Loucy (cell line): ENCODE measurements at regions not wholly inside any gene's neighbourhood (a gene's known extent, or its start where the extent isn't known, plus 50 kb on each side); places are given as distances from the start of the nearest gene placed in this dataset.

Experiments used
- H2AFZ ChIP-seq: fragments of 200-600 bp; sonication (generic); 2 replicates; pipeline ENCODE4 v1.6.0; 2016; ENCODE audit warnings: antibody characterized with exemption, mild to moderate bottlenecking, low read length, moderate library complexity
- H3F3A ChIP-seq: fragments of 200-600 bp; 2 replicates; pipeline ENCODE4 v1.6.0; 2016; ENCODE audit warnings: antibody characterized with exemption, low read depth, mild to moderate bottlenecking
- H3K27me3 ChIP-seq: fragments of 200-600 bp; sonication (generic); 2 replicates; pipeline ENCODE4 v1.6.1; 2014; ENCODE audit warnings: low read length, mild to moderate bottlenecking; ENCODE audit not compliant: insufficient read depth, poor library complexity, severe bottlenecking
- H3K36me3 ChIP-seq: fragments of 200-600 bp; sonication (generic); 2 replicates; pipeline ENCODE4 v1.6.1; 2016; ENCODE audit warnings: low read length; ENCODE audit not compliant: insufficient read depth
- H3K4me1 ChIP-seq: fragments of 200-600 bp; sonication (generic); 2 replicates; pipeline ENCODE4 v1.5.1; 2014; ENCODE audit warnings: low read length, mild to moderate bottlenecking; ENCODE audit not compliant: insufficient read depth, poor library complexity, severe bottlenecking
- H3K4me2 ChIP-seq: fragments of 200-600 bp; sonication (generic); 2 replicates; pipeline ENCODE4 v1.6.0; 2014; ENCODE audit warnings: antibody characterized with exemption, low read length, low read depth, mild to moderate bottlenecking; ENCODE audit not compliant: poor library complexity, severe bottlenecking
- H3K4me3 ChIP-seq: fragments of 200-600 bp; sonication (generic); 2 replicates; pipeline ENCODE4 v1.5.1; 2014; ENCODE audit warnings: low read length, mild to moderate bottlenecking, mixed read lengths; ENCODE audit not compliant: poor library complexity, severe bottlenecking
- H3K79me2 ChIP-seq: fragments of 200-600 bp; sonication (generic); 2 replicates; pipeline ENCODE4 v1.6.1; 2014; ENCODE audit warnings: low read length; ENCODE audit not compliant: insufficient read depth
- H3K9ac ChIP-seq: fragments of 200-600 bp; sonication (generic); 2 replicates; pipeline ENCODE4 v1.6.0; 2014; ENCODE audit warnings: mild to moderate bottlenecking, low read depth, low read length, moderate library complexity; ENCODE audit not compliant: poor library complexity, severe bottlenecking
- H3K9me2 ChIP-seq: fragments of 200-600 bp; sonication (generic); replicated peaks from 2 replicates; pipeline ENCODE4 v1.6.1; 2016; ENCODE audit warnings: low read depth, low read length, mixed read lengths
- H3K9me3 ChIP-seq: fragments of 200-600 bp; sonication (generic); 2 replicates; pipeline ENCODE4 v1.6.1; 2014; ENCODE audit warnings: mild to moderate bottlenecking, antibody characterized with exemption, low read length, low read depth; ENCODE audit not compliant: insufficient read depth
- H4K20me1 ChIP-seq: fragments of 200-600 bp; sonication (generic); 2 replicates; pipeline ENCODE4 v1.6.0; 2014; ENCODE audit warnings: antibody characterized with exemption, low read length, mild to moderate bottlenecking; ENCODE audit not compliant: insufficient read depth, poor library complexity, severe bottlenecking
- CTCF ChIP-seq: fragments of 200-600 bp; sonication (generic); conservative IDR thresholded peaks from 2 replicates; pipeline ENCODE4 v1.5.1; 2014; ENCODE audit warnings: mild to moderate bottlenecking, antibody characterized with exemption, low read length
- EZH2phosphoT487 ChIP-seq: fragments of 200-600 bp; IDR thresholded peaks from 2 replicates; pipeline ENCODE4 v1.6.1; 2018; ENCODE audit warnings: antibody characterized with exemption, mild to moderate bottlenecking, moderate library complexity, borderline replicate concordance

GRCh38 chr2:144692661-144693060, 172.7 kb upstream of the ZEB2 start:
- no peaks in the 10 kb centered on the region for H4K20me1 ChIP-seq
- H3K36me3 ChIP-seq: no peaks in the 10 kb centered on the region
- no peak overlapping the region for H3K4me2 ChIP-seq
- H3K4me3 ChIP-seq: no peak overlapping the region
- H3K79me2 ChIP-seq: no peaks in the 10 kb centered on the region
- TF ChIP-seq EZH2phosphoT487: no peak
- no peak for TF ChIP-seq CTCF
- no peaks in the 10 kb centered on the region for H3K27me3 ChIP-seq
- H2AFZ ChIP-seq: no peak overlapping the region
- no peaks in the 10 kb centered on the region for H3K9me3 ChIP-seq
- no peak overlapping the region for H3K9ac ChIP-seq
- H3F3A ChIP-seq: no peaks in the 10 kb centered on the region
- H3K9me2 ChIP-seq: no peaks in the 10 kb centered on the region
- no peaks in the 10 kb centered on the region for H3K4me1 ChIP-seq

GRCh38 chr2:144690771-144691170, 170.9 kb upstream of the ZEB2 start:
- no peaks in the 10 kb centered on the region for H3K27me3 ChIP-seq
- no peaks in the 10 kb centered on the region for H3K79me2 ChIP-seq
- H3K36me3 ChIP-seq: no peaks in the 10 kb centered on the region
- H4K20me1 ChIP-seq: no peaks in the 10 kb centered on the region
- H3K4me3 ChIP-seq: no peak overlapping the region
- H3K4me1 ChIP-seq: no peaks in the 10 kb centered on the region
- H3K9ac ChIP-seq: no peak overlapping the region
- TF ChIP-seq EZH2phosphoT487: no peak
- no peak for TF ChIP-seq CTCF
- no peaks in the 10 kb centered on the region for H3K9me2 ChIP-seq
- no peak overlapping the region for H3K4me2 ChIP-seq
- H2AFZ ChIP-seq: 0 out of 2 replicates have a peak overlapping the region, but pooled peaks have one; percentile 16
- H3F3A ChIP-seq: no peaks in the 10 kb centered on the region
- no peaks in the 10 kb centered on the region for H3K9me3 ChIP-seq

GRCh38 chr2:144686518-144687215, 166.7 kb upstream of the ZEB2 start:
- Histone ChIP-seq H3K9me3 (no peaks in the 10 kb centered on the region), H3K27me3 (no peaks in the 10 kb centered on the region), H3K79me2 (no peaks in the 10 kb centered on the region), H3K4me2 (no peak overlapping the region), H3K4me3 (no peak overlapping the region), H4K20me1 (no peaks in the 10 kb centered on the region), H3K9ac (no peak overlapping the region), H3K4me1 (no peaks in the 10 kb centered on the region), H3K9me2 (no peaks in the 10 kb centered on the region), H2AFZ (no peak overlapping the region), H3K36me3 (no peaks in the 10 kb centered on the region), H3F3A (no peaks in the 10 kb centered on the region)
- TF ChIP-seq CTCF: no peak
- TF ChIP-seq EZH2phosphoT487: no peak
